Smooth muscle cell (in vitro differentiated cells): ENCODE measurements at regions not wholly inside any gene's neighbourhood (a gene's known extent, or its start where the extent isn't known, plus 50 kb on each side); places are given as distances from the start of the nearest gene placed in this dataset.
"Not testable (repeated sequence)": the region's sequence is repeated elsewhere in the genome, so short reads cannot be mapped to it uniquely, and the experiment has no call there.

Experiments
- DNase-seq: peaks from one replicate; lab custom pipeline; 2025; ENCODE audit not compliant: unreplicated experiment; lab: John Stamatoyannopoulos, UW
- H2AFZ ChIP-seq: fragments of 200-600 bp; sonication (generic); 2 replicates; pipeline ENCODE4 v1.6.0; 2016; ENCODE audit warnings: antibody characterized with exemption, low read depth, mild to moderate bottlenecking
- H3F3A ChIP-seq: fragments of 200-600 bp; sonication (generic); 2 replicates; pipeline ENCODE4 v1.6.0; 2017; ENCODE audit warnings: antibody characterized with exemption, low read depth
- H3K27ac ChIP-seq: fragments of 200-600 bp; sonication (generic); 2 replicates; pipeline ENCODE4 v1.5.1; 2016; ENCODE audit warnings: low read depth, mild to moderate bottlenecking
- H3K27me3 ChIP-seq: fragments of 200-600 bp; sonication (generic); 2 replicates; pipeline ENCODE4 v1.6.1; 2016; ENCODE audit warnings: low read depth, mild to moderate bottlenecking
- H3K36me3 ChIP-seq: fragments of 200-600 bp; sonication (generic); 2 replicates; pipeline ENCODE4 v1.5.1; 2016; ENCODE audit warnings: low read depth
- H3K4me1 ChIP-seq: fragments of 200-600 bp; sonication (generic); 2 replicates; pipeline ENCODE4 v1.5.1; 2016; ENCODE audit warnings: low read depth
- H3K4me2 ChIP-seq: fragments of 200-600 bp; sonication (generic); 2 replicates; pipeline ENCODE4 v1.6.0; 2016; ENCODE audit warnings: mild to moderate bottlenecking
- H3K4me3 ChIP-seq: fragments of 200-600 bp; sonication (generic); 2 replicates; pipeline ENCODE4 v1.5.1; 2016; ENCODE audit warnings: mild to moderate bottlenecking
- H3K79me2 ChIP-seq: fragments of 200-600 bp; sonication (generic); 2 replicates; pipeline ENCODE4 v1.6.0; 2016; ENCODE audit warnings: low read depth, mild to moderate bottlenecking
- H3K9ac ChIP-seq: fragments of 200-600 bp; sonication (generic); 2 replicates; pipeline ENCODE4 v1.6.0; 2016; ENCODE audit warnings: low read depth
- H3K9me3 ChIP-seq: fragments of 200-600 bp; sonication (generic); replicated peaks from 2 replicates; pipeline ENCODE4 v1.5.1; 2016; ENCODE audit warnings: low read depth
- H4K20me1 ChIP-seq: fragments of 200-600 bp; sonication (generic); 2 replicates; pipeline ENCODE4 v1.6.0; 2016; ENCODE audit warnings: low read depth
- CTCF ChIP-seq: fragments of 200-600 bp; sonication (generic); IDR thresholded peaks from 2 replicates; pipeline ENCODE4 v1.5.1; 2017; ENCODE audit warnings: borderline replicate concordance, mild to moderate bottlenecking, antibody characterized with exemption; ENCODE audit not compliant: insufficient read depth, poor library complexity, severe bottlenecking
- WGBS: methylation state at CpG from one replicate; pipeline ENCODE4 v1.1.7; 2016; ENCODE audit warnings: low lambda C conversion rate; 5-methylcytosine and 5-hydroxymethylcytosine counted together

GRCh38 chr13:80900561-80900960 lies 559.6 kb upstream of the SPRY2 start:
- TF ChIP-seq CTCF: no peak
- H3K4me2 ChIP-seq: no peak overlapping the region
- H3K9me3 ChIP-seq: no peaks in the 10 kb centered on the region
- no peak for DNase-seq
- no peak overlapping the region for H3K27ac ChIP-seq
- no peaks in the 10 kb centered on the region for H4K20me1 ChIP-seq
- H3K27me3 ChIP-seq: no peaks in the 10 kb centered on the region
- H3K9ac ChIP-seq: no peak overlapping the region
- H3K4me3 ChIP-seq: no peak overlapping the region
- no peaks in the 10 kb centered on the region for H3K36me3 ChIP-seq
- H3K4me1 ChIP-seq: no peaks in the 10 kb centered on the region
- no peaks in the 10 kb centered on the region for H3K79me2 ChIP-seq
- no peaks in the 10 kb centered on the region for H3F3A ChIP-seq
- peak overlapping the region; percentile 21 for H2AFZ ChIP-seq

GRCh38 chr13:80897641-80898040 lies 556.7 kb upstream of the SPRY2 start:
- not testable (repeated sequence) for H3K4me3 ChIP-seq, H3K36me3 ChIP-seq, H3F3A ChIP-seq, H3K9me3 ChIP-seq, DNase-seq, H2AFZ ChIP-seq, H3K4me1 ChIP-seq, H3K27ac ChIP-seq, H3K9ac ChIP-seq, H3K79me2 ChIP-seq, H3K4me2 ChIP-seq, H4K20me1 ChIP-seq, H3K27me3 ChIP-seq
- 89% methylated on average over 4 of the region's 4 CpGs for WGBS

- Histone ChIP-seq H3K36me3 (no peaks in the 10 kb centered on the region), H2AFZ (no peak overlapping the region), H3K27ac (no peak overlapping the region), H3K4me2 (no peak overlapping the region), H3K79me2 (no peaks in the 10 kb centered on the region), H3K9ac (no peak overlapping the region), H3K4me1 (no peaks in the 10 kb centered on the region), H3K27me3 (peaks cover 14% of the 10 kb centered on the region), H4K20me1 (no peaks in the 10 kb centered on the region), H3F3A (no peaks in the 10 kb centered on the region), H3K9me3 (no peaks in the 10 kb centered on the region), H3K4me3 (no peak overlapping the region)
- WGBS: 93% methylated on average over 1 of the region's 1 CpG
- DNase-seq: no peak
- no peak for TF ChIP-seq CTCF
Observed at GRCh38 chr13:80894917-80895316, 554.0 kb upstream of the SPRY2 start.

- H3K27me3 ChIP-seq: peaks cover 23% of the 10 kb centered on the region
- H4K20me1 ChIP-seq: no peaks in the 10 kb centered on the region
- H3K9me3 ChIP-seq: no peaks in the 10 kb centered on the region
- no peak overlapping the region for H3K4me3 ChIP-seq
- 93% methylated on average over 1 of the region's 1 CpG for WGBS
- no peaks in the 10 kb centered on the region for H3K79me2 ChIP-seq
- no peak for TF ChIP-seq CTCF
- H3K36me3 ChIP-seq: no peaks in the 10 kb centered on the region
- H3K4me1 ChIP-seq: no peaks in the 10 kb centered on the region
- no peak overlapping the region for H3K4me2 ChIP-seq
- DNase-seq: no peak
- no peak overlapping the region for H3K9ac ChIP-seq
- H3K27ac ChIP-seq: no peak overlapping the region
- no peak overlapping the region for H2AFZ ChIP-seq
- H3F3A ChIP-seq: no peaks in the 10 kb centered on the region
Observed at GRCh38 chr13:80889829-80890228, 548.9 kb upstream of the SPRY2 start.
